ENCODE measurements at regions not wholly inside any gene's neighbourhood (a gene's known extent, or its start where the extent isn't known, plus 50 kb on each side); places are given as distances from the start of the nearest gene placed in this dataset.

GRCh38 chr5:54676481-54677340 is 159.2 kb downstream of the SNX18 start:
- no peak for DNase-seq (ENCODE audit: low spot score)

- peak; percentile 38 for DNase-seq (ENCODE audit: low spot score)
These were observed 156.1 kb downstream of the SNX18 start for GRCh38 chr5:54673523-54674225.

GRCh38 chr5:54672871-54673270 is 155.3 kb downstream of the SNX18 start:
- DNase-seq (ENCODE audit: low spot score): no peak

- no peak for DNase-seq (ENCODE audit: low spot score)
These were observed 154.1 kb downstream of the SNX18 start for GRCh38 chr5:54671681-54672080.

GRCh38 chr5:54671111-54671531 is 153.6 kb downstream of the SNX18 start:
- no peak for DNase-seq (ENCODE audit: low spot score)

- DNase-seq (ENCODE audit: low spot score): no peak
These were observed 152.7 kb downstream of the SNX18 start for GRCh38 chr5:54670281-54670680.

GRCh38 chr5:54669845-54670244 is 152.3 kb downstream of the SNX18 start:
- DNase-seq (ENCODE audit: low spot score): no peak

GRCh38 chr5:54669285-54669684 is 151.7 kb downstream of the SNX18 start:
- DNase-seq (ENCODE audit: low spot score): no peak

- DNase-seq (ENCODE audit: low spot score): no peak
These were observed 150.5 kb downstream of the SNX18 start for GRCh38 chr5:54668096-54668495.

- DNase-seq (ENCODE audit: low spot score): no peak
These were observed 149.6 kb downstream of the SNX18 start for GRCh38 chr5:54667136-54667535.

GRCh38 chr5:54663866-54664265 is 146.3 kb downstream of the SNX18 start:
- DNase-seq (ENCODE audit: low spot score): peak; percentile 83

- no peak for DNase-seq (ENCODE audit: low spot score)
These were observed 143.6 kb downstream of the SNX18 start for GRCh38 chr5:54661111-54661510.

- DNase-seq (ENCODE audit: low spot score): no peak
These were observed 142.2 kb downstream of the SNX18 start for GRCh38 chr5:54659700-54660131.

GRCh38 chr5:54658010-54658409 is 140.5 kb downstream of the SNX18 start:
- DNase-seq (ENCODE audit: low spot score): no peak

- no peak for DNase-seq (ENCODE audit: low spot score)
These were observed 138.7 kb downstream of the SNX18 start for GRCh38 chr5:54656261-54656728.

- DNase-seq (ENCODE audit: low spot score): no peak
These were observed 138.2 kb downstream of the SNX18 start for GRCh38 chr5:54655761-54656160.

GRCh38 chr5:54655266-54655665 is 137.7 kb downstream of the SNX18 start:
- no peak for DNase-seq (ENCODE audit: low spot score)

GRCh38 chr5:54653956-54654614 is 136.5 kb downstream of the SNX18 start:
- DNase-seq (ENCODE audit: low spot score): no peak

- no peak for DNase-seq (ENCODE audit: low spot score)
These were observed 134.0 kb downstream of the SNX18 start for GRCh38 chr5:54651482-54652076.

GRCh38 chr5:54649041-54649504 is 131.5 kb downstream of the SNX18 start:
- DNase-seq (ENCODE audit: low spot score): no peak

GRCh38 chr5:54646356-54647101 is 129.0 kb downstream of the SNX18 start:
- peak; percentile 64 for DNase-seq (ENCODE audit: low spot score)

All from putamen (tissue), 1 donor.